ENCODE measurements at regions not wholly inside any gene's neighbourhood (a gene's known extent, or its start where the extent isn't known, plus 50 kb on each side); places are given as distances from the start of the nearest gene placed in this dataset.

DNA sequence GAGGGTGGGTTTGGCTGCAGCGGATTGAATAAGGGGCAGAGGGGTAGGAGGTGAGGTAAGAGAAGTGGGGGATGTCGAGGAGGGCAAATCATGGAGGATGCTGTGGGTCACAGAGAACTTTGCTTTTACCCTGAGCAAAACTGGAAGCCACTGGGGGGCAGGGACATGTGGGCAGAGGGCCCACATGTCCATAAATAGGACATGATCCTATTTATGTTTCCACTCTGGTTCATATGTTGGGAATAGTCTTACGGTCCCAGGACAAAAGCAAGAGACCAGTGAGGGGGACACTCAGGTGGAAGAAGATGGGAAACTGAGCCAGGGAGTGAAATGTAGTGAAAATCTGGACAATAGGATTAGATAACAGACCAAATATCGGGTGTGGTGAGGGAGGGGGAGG is 85.5 kb upstream of the MRPS22 start:
- H3K79me2 ChIP-seq (ENCODE audit: insufficient read depth, low read length), result no peaks in the 10 kb centered on the region
- H3K4me3 ChIP-seq (ENCODE audit: insufficient read depth, low read length), result no peak overlapping the region
- no peaks in the 10 kb centered on the region for H4K20me1 ChIP-seq (ENCODE audit: insufficient read depth, low read length)
- H3K27me3 ChIP-seq (ENCODE audit: insufficient read depth, low read length), result no peaks in the 10 kb centered on the region
- TF ChIP-seq, protein P1, sequence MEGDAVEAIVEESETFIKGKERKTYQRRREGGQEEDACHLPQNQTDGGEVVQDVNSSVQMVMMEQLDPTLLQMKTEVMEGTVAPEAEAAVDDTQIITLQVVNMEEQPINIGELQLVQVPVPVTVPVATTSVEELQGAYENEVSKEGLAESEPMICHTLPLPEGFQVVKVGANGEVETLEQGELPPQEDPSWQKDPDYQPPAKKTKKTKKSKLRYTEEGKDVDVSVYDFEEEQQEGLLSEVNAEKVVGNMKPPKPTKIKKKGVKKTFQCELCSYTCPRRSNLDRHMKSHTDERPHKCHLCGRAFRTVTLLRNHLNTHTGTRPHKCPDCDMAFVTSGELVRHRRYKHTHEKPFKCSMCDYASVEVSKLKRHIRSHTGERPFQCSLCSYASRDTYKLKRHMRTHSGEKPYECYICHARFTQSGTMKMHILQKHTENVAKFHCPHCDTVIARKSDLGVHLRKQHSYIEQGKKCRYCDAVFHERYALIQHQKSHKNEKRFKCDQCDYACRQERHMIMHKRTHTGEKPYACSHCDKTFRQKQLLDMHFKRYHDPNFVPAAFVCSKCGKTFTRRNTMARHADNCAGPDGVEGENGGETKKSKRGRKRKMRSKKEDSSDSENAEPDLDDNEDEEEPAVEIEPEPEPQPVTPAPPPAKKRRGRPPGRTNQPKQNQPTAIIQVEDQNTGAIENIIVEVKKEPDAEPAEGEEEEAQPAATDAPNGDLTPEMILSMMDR (IDR thresholded peaks at IDR 0.05; ENCODE audit: extremely low read depth, low read depth, low read length), result no peak
- H3K9me3 ChIP-seq (ENCODE audit: low read depth, low read length), result no peaks in the 10 kb centered on the region
- no peak overlapping the region for H3K27ac ChIP-seq (ENCODE audit: low read depth, low read length)
- no peaks in the 10 kb centered on the region for H3K36me3 ChIP-seq (ENCODE audit: insufficient read depth, low read length)
- H2AFZ ChIP-seq (ENCODE audit: low read length), result no peak overlapping the region
- H3K4me2 ChIP-seq (ENCODE audit: insufficient read depth, low read length), result no peak overlapping the region
- no peak for DNase-seq (ENCODE audit: insufficient read length, low spot score, missing footprints)
- H3K4me1 ChIP-seq (ENCODE audit: insufficient read depth, low read length), result no peaks in the 10 kb centered on the region

DNA sequence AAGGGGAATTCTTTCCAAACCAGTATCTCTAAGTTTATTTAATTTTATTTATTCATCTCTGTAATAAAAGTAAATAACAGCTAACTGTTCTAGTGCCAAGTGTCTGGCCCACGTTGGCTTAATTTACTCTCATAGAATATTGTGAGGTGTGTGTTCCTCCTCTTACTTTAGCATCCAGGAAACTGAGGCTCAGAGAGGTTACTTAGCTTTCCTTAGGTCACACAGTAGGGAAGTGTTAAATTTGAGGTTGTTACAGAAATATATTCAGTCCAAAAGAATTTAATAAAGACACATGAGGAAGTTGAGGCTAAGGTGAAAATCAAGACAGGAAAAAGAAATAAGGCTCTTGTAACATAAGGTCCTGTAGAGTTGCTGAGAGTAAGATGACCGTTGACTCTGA is 84.4 kb upstream of the MRPS22 start:
- H2AFZ ChIP-seq (ENCODE audit: low read length), result no peak overlapping the region
- H3K4me3 ChIP-seq (ENCODE audit: insufficient read depth, low read length), result no peak overlapping the region
- no peak overlapping the region for H3K4me2 ChIP-seq (ENCODE audit: insufficient read depth, low read length)
- H3K79me2 ChIP-seq (ENCODE audit: insufficient read depth, low read length), result no peaks in the 10 kb centered on the region
- no peaks in the 10 kb centered on the region for H3K4me1 ChIP-seq (ENCODE audit: insufficient read depth, low read length)
- H4K20me1 ChIP-seq (ENCODE audit: insufficient read depth, low read length), result no peaks in the 10 kb centered on the region
- TF ChIP-seq, protein P1 (IDR thresholded peaks at IDR 0.05; ENCODE audit: extremely low read depth, low read depth, low read length), result no peak
- H3K9me3 ChIP-seq (ENCODE audit: low read depth, low read length), result no peaks in the 10 kb centered on the region
- H3K36me3 ChIP-seq (ENCODE audit: insufficient read depth, low read length), result no peaks in the 10 kb centered on the region
- no peaks in the 10 kb centered on the region for H3K27me3 ChIP-seq (ENCODE audit: insufficient read depth, low read length)
- no peak for DNase-seq (ENCODE audit: insufficient read length, low spot score, missing footprints)
- no peak overlapping the region for H3K27ac ChIP-seq (ENCODE audit: low read depth, low read length)

DNA sequence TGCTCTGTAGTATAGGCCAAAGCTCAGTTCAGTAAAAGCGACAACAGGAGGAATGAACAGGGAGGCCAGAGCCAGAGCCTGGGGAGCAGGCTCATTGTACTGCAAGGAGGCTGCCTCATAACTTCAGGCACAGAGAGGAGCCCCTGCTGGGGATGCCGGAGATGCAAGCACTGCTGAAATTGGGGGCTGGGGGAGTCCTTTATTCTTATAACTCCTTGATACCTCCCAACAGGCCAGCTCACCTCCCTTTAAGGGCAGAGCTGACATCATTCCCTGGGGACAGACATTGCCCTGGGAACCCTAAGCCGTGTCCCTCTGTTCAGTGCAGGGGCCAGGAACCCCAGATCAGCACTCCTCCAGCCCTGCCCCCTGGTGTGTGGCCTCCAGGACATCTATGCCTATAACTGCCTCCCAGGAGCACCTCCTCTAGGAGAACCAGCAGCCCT is 83.8 kb upstream of the MRPS22 start:
- TF ChIP-seq, protein P1 (IDR thresholded peaks at IDR 0.05; ENCODE audit: extremely low read depth, low read depth, low read length), result no peak
- Histone ChIP-seq H3K27ac (ENCODE audit: low read depth, low read length) (no peak overlapping the region), H2AFZ (ENCODE audit: low read length) (no peak overlapping the region), H3K4me1 (ENCODE audit: insufficient read depth, low read length) (no peaks in the 10 kb centered on the region), H3K9me3 (ENCODE audit: low read depth, low read length) (no peaks in the 10 kb centered on the region), H3K4me2 (ENCODE audit: insufficient read depth, low read length) (no peak overlapping the region), H3K27me3 (ENCODE audit: insufficient read depth, low read length) (no peaks in the 10 kb centered on the region), H3K36me3 (ENCODE audit: insufficient read depth, low read length) (no peaks in the 10 kb centered on the region), H3K79me2 (ENCODE audit: insufficient read depth, low read length) (no peaks in the 10 kb centered on the region), H4K20me1 (ENCODE audit: insufficient read depth, low read length) (no peaks in the 10 kb centered on the region), H3K4me3 (ENCODE audit: insufficient read depth, low read length) (no peak overlapping the region)
- no peak for DNase-seq (ENCODE audit: insufficient read length, low spot score, missing footprints)

DNA sequence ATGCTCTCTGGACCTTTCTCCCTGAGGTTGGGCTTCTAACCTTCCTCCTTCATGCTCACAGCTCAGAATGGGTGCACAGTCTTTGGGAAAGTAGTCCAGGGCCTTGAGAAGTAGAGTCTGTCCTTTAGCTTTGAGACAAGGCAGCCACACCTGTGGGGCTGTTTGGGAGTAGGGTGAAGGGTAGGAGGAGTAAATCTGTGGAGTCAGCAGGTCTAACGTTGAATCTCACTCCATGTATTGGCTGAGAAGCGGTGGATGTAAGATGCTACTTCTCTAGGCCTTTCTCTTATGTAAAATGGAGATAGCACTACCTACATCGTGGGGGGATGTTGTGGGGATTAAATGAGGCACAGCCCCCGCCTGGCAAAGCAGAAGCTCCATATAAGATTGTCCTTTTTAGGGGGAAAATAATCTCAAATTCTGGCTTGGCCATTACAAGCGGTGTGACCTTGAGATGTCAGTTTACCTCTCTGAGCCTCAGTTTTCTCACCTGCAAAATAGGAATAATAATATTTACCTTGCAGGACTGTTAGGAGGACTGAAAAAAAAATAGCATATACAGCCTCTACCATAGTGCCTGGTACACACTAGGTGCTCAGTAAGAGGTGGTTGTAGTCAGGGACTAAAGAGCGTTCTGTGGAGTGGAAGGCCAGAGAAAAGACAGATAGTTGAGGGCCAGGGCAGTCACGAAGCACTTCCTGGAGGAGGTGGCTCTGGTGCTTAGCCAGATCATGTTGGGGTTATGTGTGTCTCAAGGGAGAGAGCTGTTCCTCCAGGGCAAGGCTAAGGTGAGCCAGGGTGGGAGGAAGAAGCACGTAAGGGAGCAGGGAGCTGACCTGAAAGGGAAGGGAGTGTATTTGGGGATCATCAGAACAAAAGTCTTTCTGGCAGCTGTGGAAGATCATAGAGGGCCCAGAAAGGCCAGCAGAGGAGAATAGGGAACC is 82.8 kb upstream of the MRPS22 start:
- Histone ChIP-seq H4K20me1 (ENCODE audit: insufficient read depth, low read length) (no peaks in the 10 kb centered on the region), H3K36me3 (ENCODE audit: insufficient read depth, low read length) (no peaks in the 10 kb centered on the region), H3K9me3 (ENCODE audit: low read depth, low read length) (no peaks in the 10 kb centered on the region), H3K4me3 (ENCODE audit: insufficient read depth, low read length) (no peak overlapping the region), H3K4me2 (ENCODE audit: insufficient read depth, low read length) (no peak overlapping the region), H2AFZ (ENCODE audit: low read length) (no peak overlapping the region), H3K79me2 (ENCODE audit: insufficient read depth, low read length) (no peaks in the 10 kb centered on the region), H3K27me3 (ENCODE audit: insufficient read depth, low read length) (no peaks in the 10 kb centered on the region), H3K4me1 (ENCODE audit: insufficient read depth, low read length) (no peaks in the 10 kb centered on the region), H3K27ac (ENCODE audit: low read depth, low read length) (no peak overlapping the region)
- DNase-seq (ENCODE audit: insufficient read length, low spot score, missing footprints), result no peak
- TF ChIP-seq, protein P1 (IDR thresholded peaks at IDR 0.05; ENCODE audit: extremely low read depth, low read depth, low read length), result no peak
